ENCODE measurements at regions not wholly inside any gene's neighbourhood (a gene's known extent, or its start where the extent isn't known, plus 50 kb on each side); places are given as distances from the start of the nearest gene placed in this dataset.

GRCh38 chr18:78849458-78849857 lies 130.2 kb upstream of the SALL3 start:
- H3K4me3 Mint-ChIP-seq: no peak overlapping the region
- no peaks in the 10 kb centered on the region for H3K27me3 Mint-ChIP-seq (ENCODE audit: low read depth)
- DNase-seq (ENCODE audit: low read depth, low spot score): no peak
- TF ChIP-seq CTCF (conservative IDR thresholded peaks at IDR 0.05): no peak
- no peak overlapping the region for H3K27ac Mint-ChIP-seq (ENCODE audit: unreplicated experiment)
- H3K9me3 Mint-ChIP-seq: peaks cover 12% of the 10 kb centered on the region
- H3K4me1 Mint-ChIP-seq: no peaks in the 10 kb centered on the region
- peaks cover 9% of the 10 kb centered on the region for H3K36me3 Mint-ChIP-seq (ENCODE audit: low read depth)

DNA sequence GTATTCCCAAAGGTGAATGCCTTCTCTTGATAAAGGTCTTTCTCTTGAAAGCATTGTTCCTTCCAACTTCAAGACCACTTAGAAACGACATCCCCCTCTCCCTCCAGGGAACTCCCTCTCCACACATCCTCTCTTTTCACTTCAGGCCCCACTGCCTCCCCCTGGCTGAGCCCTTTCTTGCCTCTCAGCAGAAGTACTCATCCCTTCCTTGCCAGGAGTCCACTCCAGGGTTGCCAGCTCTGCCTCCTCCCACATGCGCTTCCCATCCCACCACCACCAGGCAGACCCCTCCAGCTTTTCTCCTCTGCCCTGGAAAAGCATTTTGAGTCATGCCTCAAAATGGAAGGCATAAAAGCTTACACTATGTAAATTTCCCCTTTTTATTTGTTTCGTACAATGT lies 126.3 kb upstream of the SALL3 start:
- H3K9me3 Mint-ChIP-seq: peaks cover 6% of the 10 kb centered on the region
- H3K27ac Mint-ChIP-seq (ENCODE audit: unreplicated experiment): no peak overlapping the region
- no peak for TF ChIP-seq CTCF (conservative IDR thresholded peaks at IDR 0.05)
- H3K27me3 Mint-ChIP-seq (ENCODE audit: low read depth): no peaks in the 10 kb centered on the region
- H3K4me1 Mint-ChIP-seq: no peaks in the 10 kb centered on the region
- DNase-seq (ENCODE audit: low read depth, low spot score): no peak
- no peak overlapping the region for H3K4me3 Mint-ChIP-seq
- peaks cover 3% of the 10 kb centered on the region for H3K36me3 Mint-ChIP-seq (ENCODE audit: low read depth)

- H3K27me3 Mint-ChIP-seq (ENCODE audit: low read depth): peaks cover 5% of the 10 kb centered on the region
- TF ChIP-seq CTCF (conservative IDR thresholded peaks at IDR 0.05): no peak
- H3K27ac Mint-ChIP-seq (ENCODE audit: unreplicated experiment): no peak overlapping the region
- H3K9me3 Mint-ChIP-seq: peaks cover 4% of the 10 kb centered on the region
- H3K4me3 Mint-ChIP-seq: no peak overlapping the region
- peaks cover under 1% of the 10 kb centered on the region for H3K36me3 Mint-ChIP-seq (ENCODE audit: low read depth)
- no peak for DNase-seq (ENCODE audit: low read depth, low spot score)
- no peaks in the 10 kb centered on the region for H3K4me1 Mint-ChIP-seq
Observed at GRCh38 chr18:78855188-78855587, 124.4 kb upstream of the SALL3 start.

- DNase-seq (ENCODE audit: low read depth, low spot score): no peak
- Mint-ChIP-seq H3K27me3 (ENCODE audit: low read depth) (peaks cover 8% of the 10 kb centered on the region), H3K9me3 (no peaks in the 10 kb centered on the region), H3K4me3 (no peak overlapping the region), H3K4me1 (no peaks in the 10 kb centered on the region), H3K36me3 (ENCODE audit: low read depth) (no peaks in the 10 kb centered on the region), H3K27ac (ENCODE audit: unreplicated experiment) (no peak overlapping the region)
- no peak for TF ChIP-seq CTCF (conservative IDR thresholded peaks at IDR 0.05)
Observed at GRCh38 chr18:78856569-78857313, 122.9 kb upstream of the SALL3 start.

GRCh38 chr18:78857314-78858150 lies 122.1 kb upstream of the SALL3 start:
- Mint-ChIP-seq H3K4me3 (no peak overlapping the region), H3K27me3 (ENCODE audit: low read depth) (peaks cover 8% of the 10 kb centered on the region), H3K4me1 (no peaks in the 10 kb centered on the region), H3K9me3 (no peaks in the 10 kb centered on the region), H3K36me3 (ENCODE audit: low read depth) (no peaks in the 10 kb centered on the region), H3K27ac (ENCODE audit: unreplicated experiment) (no peak overlapping the region)
- no peak for DNase-seq (ENCODE audit: low read depth, low spot score)
- no peak for TF ChIP-seq CTCF (conservative IDR thresholded peaks at IDR 0.05)

Measured in neural crest cell (in vitro differentiated cells).